ENCODE measurements at regions not wholly inside any gene's neighbourhood (a gene's known extent, or its start where the extent isn't known, plus 50 kb on each side); places are given as distances from the start of the nearest gene placed in this dataset.
"Not testable (repeated sequence)": the region's sequence is repeated elsewhere in the genome, so short reads cannot be mapped to it uniquely, and the experiment has no call there.

DNA sequence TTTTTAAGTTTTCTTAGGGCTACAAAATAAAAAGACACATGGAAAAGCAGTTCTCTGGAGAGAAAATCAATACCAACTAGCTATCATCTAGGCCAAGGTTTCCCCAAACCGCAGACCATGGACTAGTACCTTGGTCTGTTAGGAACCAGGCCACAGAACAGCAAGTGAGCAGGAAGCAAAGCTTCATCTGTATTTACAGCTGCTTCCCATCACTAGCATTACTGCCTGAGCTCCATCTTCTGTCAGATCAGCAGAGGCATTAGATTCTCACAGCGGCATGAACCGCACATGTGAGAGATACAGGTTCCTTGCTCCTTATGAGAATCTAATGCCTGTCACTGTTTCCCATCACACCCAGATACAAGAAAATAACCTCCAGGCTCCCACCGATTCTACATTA, 1907.6 kb upstream of the ACO1 start:
- DNase-seq: no peak

GRCh38 chr9:30478684-30479083, 1905.8 kb upstream of the ACO1 start:
- DNase-seq: no peak

GRCh38 chr9:30482499-30482898, 1901.9 kb upstream of the ACO1 start:
- DNase-seq: no peak

DNA sequence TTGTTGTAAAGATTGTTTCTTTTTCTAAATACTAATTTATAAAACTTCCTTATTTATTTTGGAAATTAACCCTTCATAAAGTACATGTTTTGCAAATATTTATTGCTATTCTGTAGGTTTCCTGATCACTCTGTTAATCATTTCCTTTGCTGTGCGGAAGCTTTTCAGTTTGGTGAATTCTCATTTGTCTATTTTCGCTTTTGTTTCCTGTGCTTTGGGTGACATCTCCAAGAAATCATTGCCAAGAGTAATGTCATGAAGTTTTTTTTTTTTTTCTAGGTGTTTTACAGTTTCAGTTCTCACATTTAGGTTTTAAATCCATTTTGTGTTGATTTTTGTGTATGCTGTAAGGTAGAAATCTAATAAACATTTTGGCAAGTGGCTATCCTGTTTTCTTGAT, 1899.8 kb upstream of the ACO1 start:
- DNase-seq: no peak

- DNase-seq: no peak
Measured at GRCh38 chr9:30504502-30504905, 1879.9 kb upstream of the ACO1 start.

DNA sequence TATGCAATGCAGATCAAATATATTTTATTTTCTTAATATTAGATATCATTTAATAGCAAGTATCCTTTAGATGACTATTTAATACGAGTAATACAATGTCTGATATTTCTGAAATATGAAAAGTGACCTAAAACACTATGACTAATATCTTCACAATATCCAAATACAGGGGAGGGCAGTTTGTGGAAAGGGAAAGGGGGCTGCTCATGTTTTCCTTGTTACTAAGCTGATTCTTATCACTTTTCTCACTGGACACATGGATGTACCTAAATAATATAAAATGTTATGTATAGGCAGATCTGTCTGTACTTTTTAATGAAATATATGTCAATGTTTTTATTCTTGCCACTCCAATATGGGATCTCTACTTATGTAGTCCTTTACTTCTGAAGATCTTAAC, 1879.1 kb upstream of the ACO1 start:
- DNase-seq: no peak

GRCh38 chr9:30506749-30507148, 1877.7 kb upstream of the ACO1 start:
- DNase-seq: no peak

- peak in 3 of 51 donors; percentile 3 to 63 (median 5) for DNase-seq
Measured at GRCh38 chr9:30507166-30507565, 1877.3 kb upstream of the ACO1 start.

DNA sequence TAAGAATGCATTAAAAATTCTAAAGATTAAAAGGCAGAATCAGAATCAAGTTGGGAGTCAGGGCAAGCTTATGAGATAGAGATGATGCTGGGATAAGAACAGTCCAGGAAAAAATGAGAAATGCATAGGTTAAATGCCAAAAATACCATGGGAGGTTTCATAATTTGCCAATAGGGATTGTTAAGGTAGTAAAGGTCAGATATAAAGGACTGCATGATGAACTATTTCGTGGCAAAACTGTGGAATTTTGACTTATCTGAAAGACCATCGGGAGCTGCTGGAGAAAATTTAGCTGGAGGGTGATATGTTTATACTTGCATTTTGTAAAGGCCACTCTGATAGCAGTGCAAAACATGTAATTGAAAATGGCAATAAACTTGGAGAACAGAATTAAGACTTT, 1872.8 kb upstream of the ACO1 start:
- no peak for DNase-seq

GRCh38 chr9:30519166-30519565, 1865.3 kb upstream of the ACO1 start:
- DNase-seq: no peak

- no peak for DNase-seq
Measured at GRCh38 chr9:30519756-30520155, 1864.7 kb upstream of the ACO1 start.

- DNase-seq: no peak
Measured at GRCh38 chr9:30522061-30522460, 1862.4 kb upstream of the ACO1 start.

- DNase-seq: peak in 16 of 51 donors; percentile 2 to 65 (median 25)
Measured at GRCh38 chr9:30522486-30522885, 1862.0 kb upstream of the ACO1 start.

- DNase-seq: peak in 1 of 51 donors; percentile 1
Measured at GRCh38 chr9:30524311-30524710, 1860.1 kb upstream of the ACO1 start.

DNA sequence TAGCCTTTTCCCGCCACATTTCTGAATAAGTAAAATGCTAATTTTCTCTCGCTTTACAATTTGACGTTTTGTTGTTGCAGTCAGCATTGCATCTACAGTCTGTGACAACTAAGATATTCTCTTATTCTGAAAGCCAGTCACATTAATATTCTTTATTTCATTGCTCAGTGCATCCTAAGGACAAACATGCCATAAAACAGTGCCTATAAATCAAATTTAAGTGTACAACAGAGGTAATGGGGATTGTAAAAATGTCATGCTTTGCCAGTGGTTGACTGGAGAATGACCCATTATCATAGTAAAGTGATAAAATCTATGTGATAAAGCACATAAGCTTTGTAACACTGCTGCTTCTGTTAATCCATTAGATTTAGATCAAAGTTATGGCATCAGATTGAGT, 1850.0 kb upstream of the ACO1 start:
- no peak for DNase-seq

DNA sequence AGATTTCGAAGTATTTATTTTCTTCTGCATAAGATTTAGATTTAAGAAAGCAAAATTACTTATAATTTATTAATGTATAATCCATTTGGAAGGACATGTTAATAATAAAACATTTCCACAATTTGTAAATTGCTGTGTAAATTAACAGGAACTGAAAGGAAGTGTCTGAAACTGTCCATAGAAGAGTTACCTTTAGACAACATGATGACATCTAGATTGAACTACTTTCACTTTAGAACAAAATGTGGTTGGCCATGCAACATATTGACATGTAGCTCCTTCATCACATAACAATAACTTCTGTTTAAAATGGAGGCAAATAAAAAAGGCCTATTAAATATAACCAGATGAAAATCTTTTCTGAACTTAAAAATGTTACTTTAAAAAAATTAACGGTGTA, 1849.5 kb upstream of the ACO1 start:
- DNase-seq: no peak

GRCh38 chr9:30536494-30536893, 1847.9 kb upstream of the ACO1 start:
- no peak for DNase-seq

DNA sequence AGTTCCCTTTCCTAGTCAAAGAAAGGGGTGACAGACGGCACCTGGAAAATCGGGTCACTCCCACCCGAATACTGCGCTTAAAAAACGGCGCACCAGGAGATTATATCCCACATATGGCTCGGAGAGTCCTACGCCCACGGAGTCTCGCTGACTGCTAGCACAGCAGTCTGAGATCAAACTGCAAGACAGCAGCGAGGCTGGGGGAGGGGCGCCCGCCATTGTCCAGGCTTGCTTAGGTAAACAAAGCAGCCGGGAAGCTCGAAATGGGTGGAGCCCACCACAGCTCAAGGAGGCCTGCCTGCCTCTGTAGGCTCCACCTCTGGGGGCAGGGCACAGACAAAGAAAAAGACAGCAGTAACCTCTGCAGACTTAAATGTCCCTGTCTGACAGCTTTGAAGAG, 1844.7 kb upstream of the ACO1 start:
- DNase-seq: not testable (repeated sequence)

DNA sequence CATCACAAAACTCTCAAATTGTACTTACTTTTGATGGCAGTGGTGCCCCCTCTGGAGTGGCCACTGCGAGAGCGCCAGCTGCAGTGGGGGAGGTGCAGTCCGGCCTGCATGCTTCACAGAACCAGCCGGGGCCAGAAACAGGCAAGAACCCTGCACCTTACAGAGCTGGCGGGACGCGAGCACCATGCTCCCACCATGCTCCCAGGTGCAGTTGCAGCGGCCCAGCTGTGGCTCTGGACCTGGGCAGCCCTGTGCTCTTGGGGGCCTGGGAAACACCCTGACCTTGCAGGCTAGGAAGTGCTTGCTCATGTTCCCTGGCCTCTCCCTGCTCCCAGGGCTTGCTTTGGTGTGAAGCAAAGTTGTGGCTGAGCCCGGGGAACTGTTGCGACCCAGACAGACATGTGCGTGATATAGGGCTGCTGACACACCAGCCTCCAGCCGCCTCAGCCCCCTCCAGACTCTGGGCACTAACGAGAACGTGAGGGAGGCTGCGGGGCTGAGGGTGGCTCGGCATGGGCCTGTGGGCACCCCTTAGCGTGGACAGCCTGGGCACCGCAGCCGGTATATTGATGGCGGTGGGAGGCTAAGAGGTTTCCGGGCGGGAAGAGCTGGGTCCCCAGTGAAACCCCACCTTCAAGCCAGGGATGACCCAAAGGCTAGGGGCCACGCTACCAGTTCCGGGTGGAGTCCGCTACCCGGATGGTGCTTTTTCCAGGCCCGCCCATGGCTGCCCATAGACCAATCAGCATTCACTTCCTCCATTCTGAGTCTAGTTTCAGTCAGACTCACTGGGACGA, 1809.9 kb upstream of the ACO1 start:
- DNase-seq: peak in 2 of 51 donors; percentile 2 to 3

DNA sequence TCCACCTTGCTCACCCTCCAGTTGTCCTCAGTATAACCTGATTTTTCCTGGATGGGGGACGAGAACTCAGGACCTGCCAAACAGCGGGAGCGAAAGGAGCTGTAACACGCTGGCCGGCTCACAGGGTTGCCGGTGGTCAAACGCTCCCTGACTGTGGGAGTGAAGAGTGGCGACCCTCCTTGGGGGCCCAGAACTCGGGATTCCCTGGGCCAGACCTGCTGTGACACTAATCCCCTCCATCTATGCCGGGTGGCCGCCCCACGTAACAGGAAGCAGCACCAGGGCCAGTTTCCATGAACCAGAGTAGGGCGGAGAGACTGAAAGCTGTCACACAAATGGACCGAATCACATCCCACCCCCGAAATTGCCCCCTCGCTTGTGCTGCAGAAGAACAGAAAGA, 1809.2 kb upstream of the ACO1 start:
- DNase-seq: no peak

DNA sequence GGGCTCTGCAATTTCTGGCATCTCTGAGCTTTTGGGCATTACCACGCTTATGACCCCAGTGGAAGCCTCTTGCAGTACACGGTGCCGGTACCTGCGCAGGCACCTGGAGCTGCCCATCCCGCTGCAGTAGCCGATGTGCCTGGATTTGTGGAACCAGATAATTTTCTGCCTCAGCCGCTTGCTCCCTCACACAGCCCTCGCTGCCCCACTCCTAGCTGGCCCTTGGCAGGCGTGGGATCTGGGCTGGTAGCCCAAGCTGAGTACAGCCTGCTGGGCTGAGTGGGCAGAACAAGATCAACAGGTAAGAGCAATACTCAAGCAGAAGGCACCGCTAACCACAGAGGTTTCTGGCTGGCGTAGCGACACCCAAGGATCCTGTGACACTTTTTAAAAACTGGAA, 1808.8 kb upstream of the ACO1 start:
- no peak for DNase-seq

GRCh38 chr9:30579810-30580209, 1804.6 kb upstream of the ACO1 start:
- DNase-seq: no peak

GRCh38 chr9:30582240-30582639, 1802.2 kb upstream of the ACO1 start:
- no peak for DNase-seq

DNA sequence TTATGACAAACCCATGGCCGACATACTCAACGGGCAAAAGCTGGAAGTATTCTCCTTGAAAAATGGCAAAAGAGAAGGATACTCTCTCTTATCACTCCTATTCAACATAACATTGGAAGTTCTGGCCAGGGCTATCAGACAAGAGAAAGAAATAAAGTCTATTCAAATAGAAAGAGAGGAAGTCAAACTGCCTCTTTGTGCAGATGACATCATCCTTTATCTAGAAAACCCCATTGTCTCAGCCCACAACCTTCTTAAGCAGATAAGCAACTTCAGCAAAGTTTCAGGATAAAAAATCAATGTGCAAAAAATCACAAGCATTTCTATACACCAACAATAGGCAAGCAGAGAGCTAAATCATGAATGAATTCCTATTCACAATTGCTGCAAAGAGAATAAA, 1799.9 kb upstream of the ACO1 start:
- no peak for DNase-seq
